GM18858 (cell line): ENCODE measurements at regions not wholly inside any gene's neighbourhood (a gene's known extent, or its start where the extent isn't known, plus 50 kb on each side); places are given as distances from the start of the nearest gene placed in this dataset.

Experiments
- ATAC-seq: cut with Tn5 transposase; IDR thresholded peaks from one replicate; pipeline ENCODE4 v1.9.1; 2021; ENCODE audit not compliant: unreplicated experiment

GRCh38 chr17:68182011-68182306, 65.9 kb upstream of the AMZ2 start:
- ATAC-seq, result peak; percentile 54

GRCh38 chr17:68182940-68183551, 64.8 kb upstream of the AMZ2 start:
- ATAC-seq, result no peak

- no peak for ATAC-seq
Observed at GRCh38 chr17:68184141-68184571, 63.7 kb upstream of the AMZ2 start.

- ATAC-seq, result peak; percentile 52
Observed at GRCh38 chr17:68184816-68185436, 62.9 kb upstream of the AMZ2 start.

DNA sequence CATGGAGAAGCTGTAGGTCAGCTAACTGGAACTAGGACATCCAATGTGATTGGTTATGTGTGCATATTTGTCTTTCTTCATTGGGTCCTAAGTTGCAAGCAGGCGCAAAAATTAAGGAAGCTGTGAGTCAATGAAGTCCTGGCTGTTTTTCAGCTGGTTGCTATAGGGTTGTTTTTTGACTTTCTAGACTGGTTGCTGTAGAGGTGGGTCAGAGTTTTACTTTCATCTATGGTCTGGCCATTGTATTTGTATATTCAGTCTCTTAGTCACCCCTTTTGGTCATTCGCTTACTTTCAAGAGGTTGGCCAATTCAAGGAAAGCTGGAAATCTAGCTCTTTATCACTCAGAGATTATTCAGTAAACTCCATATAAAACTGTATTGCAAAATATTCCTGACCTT, 62.0 kb upstream of the AMZ2 start:
- no peak for ATAC-seq

DNA sequence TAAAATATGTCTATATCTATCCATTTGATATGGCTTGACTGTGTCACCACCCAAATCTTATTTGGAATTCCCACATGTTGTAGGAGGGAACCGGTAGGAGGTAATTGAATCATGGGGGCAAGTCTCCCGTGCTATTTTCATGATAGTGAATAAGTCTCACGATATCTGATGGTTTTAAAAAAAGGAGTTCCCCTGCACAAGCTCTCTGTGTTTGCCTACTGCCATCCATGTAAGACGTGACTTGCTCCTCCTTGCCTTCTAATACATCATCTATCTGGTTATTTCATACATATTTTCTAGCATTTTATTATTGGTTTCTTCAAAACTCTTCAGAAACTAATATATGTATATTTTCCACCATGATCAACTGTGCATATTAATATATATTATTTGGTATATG, 57.3 kb upstream of the AMZ2 start:
- ATAC-seq, result no peak

DNA sequence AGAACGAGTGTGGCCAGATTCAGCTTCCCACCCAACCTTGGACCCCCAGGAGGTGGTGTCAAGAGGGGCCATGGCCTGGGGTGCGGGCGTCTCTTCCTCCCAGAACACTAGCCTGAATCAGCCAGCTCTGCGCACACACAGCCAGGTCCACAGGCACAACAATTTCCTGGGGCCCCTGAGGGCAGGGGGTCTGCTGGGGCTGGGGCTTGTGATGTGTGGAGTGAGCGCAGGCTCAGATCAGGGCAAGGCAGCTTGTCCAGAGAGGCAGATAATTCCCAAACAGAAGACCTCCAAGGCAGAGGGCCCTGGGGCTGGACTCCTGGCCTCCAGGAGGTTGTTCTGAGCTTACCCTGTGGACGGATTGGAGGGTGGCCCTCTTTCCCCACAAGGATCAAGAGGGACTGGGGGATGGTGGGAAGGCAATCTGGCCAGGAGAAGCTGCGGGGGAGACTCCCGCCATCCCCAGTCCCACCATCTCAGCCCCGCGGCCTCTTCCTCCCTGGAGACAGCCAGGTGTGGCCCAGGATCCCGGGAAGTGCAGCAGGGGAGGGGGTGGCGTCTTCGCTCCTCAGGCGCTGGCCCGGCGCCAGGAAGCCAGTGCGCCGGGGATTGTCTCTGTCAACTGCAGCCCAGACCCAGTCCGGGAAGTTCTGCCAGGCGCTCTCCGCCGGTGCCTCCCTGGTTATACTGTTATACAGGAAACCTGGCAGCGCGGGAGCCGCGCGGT, 52.0 kb upstream of the AMZ2 start:
- ATAC-seq, result no peak

DNA sequence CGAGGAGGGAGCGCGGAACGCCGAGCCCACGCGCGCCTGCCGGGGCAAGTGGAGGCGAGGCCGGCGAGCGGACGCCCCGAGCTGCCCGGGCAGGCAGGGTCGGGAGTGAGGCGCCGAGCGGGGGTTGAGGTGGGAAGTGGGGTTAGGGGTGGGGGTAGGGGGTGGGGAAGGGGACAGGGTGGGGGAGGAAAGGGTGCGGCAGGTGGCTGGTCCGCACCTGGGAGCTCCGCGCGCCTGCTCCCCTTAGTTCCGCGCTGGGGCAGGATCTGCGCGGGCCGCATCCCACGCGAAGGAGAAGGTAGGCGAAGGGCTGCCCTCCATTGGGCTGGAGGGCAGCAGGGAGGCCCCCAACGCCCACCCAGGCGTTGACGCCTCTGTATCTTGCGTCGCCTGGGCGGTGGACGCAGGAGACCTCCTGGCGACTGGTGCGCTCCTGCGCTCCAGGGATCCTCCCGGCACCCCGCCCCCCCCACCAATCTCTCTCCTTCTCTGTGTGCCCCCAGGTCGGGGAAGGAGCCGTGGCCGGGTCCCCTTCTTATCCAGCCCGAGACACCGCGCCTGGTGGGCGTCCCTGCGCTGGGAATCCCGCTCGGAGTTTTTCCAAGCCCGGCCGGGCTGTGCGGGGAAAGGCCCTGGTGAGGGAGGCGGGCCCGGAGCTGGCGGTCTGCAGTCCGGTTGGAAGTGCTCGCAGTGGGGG, 51.3 kb upstream of the AMZ2 start:
- no peak for ATAC-seq

DNA sequence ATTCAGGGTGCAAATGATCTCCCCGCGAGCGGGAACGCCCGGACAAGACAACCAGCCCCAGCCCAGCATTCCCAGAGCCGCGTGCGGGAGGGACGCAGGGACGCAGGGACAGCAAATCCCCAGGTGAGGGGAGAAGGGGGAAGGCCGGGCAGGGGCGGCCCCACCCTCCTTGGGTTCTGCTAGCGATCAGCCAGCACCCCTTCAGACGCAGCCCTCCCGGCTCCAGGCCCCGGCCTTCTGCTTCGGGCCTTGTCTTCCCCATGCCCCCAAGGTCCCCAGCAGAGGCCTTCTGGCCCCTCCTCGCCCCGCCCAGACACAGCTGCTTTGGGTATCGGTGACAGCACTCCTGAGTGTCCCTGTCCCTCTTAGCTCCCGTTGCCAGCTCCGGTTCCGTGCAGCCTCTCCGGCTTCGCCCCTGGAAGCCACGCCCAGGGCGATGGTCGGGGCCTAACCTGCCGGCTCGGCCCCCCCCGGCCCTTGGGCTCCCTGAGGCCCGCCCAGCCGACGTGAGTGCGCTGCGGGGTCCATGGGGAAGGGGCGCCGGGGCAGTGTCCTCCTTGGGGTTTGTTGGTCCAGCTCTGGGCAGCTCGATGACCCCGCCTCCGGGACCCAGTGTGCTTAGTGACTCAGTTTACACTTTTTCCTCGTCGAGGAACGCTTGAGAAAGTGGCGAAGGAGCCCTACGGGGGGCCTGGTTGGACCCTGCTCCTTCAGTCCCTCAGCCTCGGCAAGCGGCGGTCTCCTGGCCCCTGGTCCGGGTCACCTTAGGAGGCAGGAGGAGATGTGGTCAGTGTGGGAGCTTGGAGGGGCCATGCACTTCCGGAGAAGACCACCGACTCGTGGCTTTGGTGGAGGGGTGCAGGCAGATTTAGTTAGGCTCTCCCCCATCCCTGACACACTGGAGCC, 50.5 kb upstream of the AMZ2 start:
- ATAC-seq, result no peak

DNA sequence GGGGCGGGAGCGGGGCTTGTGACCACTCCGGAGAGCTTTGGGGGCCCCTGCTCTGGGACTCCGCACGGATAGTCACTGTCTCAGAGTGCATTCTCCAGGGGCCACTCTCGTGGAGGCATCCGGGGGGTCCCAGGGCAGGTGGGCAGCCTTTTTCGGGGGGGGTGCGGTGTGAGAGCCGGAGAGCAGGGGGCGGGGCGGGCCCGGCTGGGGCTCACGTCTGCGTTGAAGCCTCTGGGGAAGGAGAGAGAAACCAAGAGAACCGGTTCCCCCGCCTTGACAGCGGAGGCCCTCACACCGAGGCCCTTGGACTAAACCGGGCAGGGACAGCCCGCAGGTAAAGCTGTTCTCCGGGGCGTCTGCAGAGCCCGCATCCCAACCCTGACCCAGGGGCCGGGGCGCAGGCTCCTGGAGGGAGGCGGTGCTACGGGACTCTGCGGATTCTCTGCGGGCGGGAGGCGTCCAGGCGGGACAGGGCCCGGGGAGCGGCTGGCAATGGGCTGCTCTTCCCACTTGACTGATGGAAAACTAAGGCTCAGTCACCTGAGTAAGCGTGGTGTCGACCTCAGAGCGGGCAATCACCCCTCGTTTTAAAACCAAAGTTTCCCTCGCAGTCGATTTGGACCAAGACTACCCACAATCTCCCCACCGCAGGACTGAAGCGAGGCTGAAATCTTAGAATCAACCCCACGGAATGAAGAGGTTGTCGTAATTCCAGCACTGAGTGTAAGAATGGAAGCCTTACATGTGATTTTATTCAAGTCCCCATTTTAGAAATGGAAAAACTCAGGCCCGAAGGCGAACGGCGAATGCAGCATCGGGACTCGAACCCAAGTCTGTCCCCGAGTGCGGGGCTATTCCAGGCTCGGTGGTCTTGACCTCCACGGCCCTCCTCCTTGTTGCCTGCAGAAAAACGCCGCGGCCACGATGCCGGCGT, 49.6 kb upstream of the AMZ2 start:
- ATAC-seq, result no peak
